ENCODE measurements at regions not wholly inside any gene's neighbourhood (a gene's known extent, or its start where the extent isn't known, plus 50 kb on each side); places are given as distances from the start of the nearest gene placed in this dataset.

DNA sequence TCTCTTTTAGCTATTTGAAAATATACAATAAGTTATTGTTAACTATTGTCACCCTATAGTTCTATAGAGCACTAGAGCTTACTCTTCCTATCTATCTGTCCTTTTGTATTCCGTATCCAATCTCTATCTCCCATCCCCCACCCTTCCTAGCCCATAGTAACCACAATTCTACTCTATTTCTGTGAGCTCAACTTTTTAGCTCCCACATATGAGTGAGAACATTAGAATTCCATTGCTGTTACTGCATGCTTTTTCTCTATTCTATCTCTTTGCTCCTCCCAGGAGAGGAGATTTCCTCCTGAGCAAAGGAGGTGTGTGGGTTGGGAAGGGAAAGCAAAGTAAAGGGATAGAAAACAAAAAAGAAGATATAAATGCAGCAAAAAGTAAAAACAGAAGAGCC, 105.6 kb upstream of the SLC4A7 start:
- no peak for FAIRE-seq

DNA sequence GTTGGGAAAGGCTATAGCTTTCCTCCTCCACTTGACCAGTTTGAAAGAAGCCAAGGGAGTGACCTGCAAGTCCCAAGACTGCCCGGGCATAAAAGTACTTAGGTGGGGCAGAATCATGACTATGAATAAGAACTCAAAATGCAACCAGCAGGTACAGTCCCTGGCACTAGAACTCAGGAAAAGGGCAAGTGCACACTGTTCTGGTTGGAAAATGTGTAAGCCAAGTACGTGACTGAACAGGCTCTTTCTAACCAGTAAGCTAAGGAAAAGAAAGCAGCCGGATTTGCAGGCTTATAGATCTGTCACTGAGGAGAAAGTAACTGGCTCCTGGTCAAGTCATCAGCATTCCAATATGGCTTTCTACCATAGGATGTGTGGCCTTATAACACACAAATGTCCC, 101.2 kb upstream of the SLC4A7 start:
- FAIRE-seq, result no peak

GRCh38 chr3:27584874-27585273, 100.7 kb upstream of the SLC4A7 start:
- no peak for FAIRE-seq

DNA sequence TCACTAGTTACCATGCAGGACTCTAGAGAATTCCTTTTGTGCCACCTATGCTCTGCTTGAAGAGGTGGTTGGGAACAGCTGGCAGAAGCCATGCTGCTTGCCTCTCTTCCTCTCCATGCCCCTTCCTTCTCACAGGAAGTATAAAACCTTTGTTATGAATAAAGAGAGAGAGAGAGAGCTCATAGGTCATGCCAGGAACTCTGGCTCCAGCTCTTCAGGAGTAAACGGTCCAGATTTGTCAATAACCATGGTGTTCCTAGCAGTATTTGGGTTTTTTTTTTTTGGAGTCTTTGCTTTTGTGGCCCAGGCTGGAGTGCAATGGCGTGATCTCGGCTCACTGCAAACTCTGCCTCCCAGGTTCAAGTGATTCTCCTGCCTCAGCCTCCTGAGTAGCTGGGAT, 97.7 kb upstream of the SLC4A7 start:
- FAIRE-seq, result no peak

GRCh38 chr3:27578032-27578431, 93.8 kb upstream of the SLC4A7 start:
- no peak for FAIRE-seq

DNA sequence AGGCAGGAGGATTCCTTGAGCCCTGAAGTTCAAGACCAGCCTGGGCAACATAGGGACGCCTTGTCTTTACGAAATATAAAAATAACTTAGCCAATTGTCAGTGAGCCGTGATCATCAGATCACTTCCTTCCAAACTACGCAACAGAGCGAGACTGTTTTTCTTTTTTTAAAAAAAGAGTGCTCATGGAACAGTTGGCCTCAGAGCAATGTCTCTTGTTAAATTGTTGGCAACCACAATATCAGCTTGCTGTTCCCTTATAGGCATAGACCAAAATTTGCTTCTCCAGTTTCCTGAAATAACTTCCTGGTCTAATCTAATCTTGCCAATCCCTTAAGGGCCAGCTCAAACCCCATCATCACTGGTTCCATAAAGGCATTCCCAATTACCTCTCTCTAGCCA, 93.3 kb upstream of the SLC4A7 start:
- no peak for FAIRE-seq

DNA sequence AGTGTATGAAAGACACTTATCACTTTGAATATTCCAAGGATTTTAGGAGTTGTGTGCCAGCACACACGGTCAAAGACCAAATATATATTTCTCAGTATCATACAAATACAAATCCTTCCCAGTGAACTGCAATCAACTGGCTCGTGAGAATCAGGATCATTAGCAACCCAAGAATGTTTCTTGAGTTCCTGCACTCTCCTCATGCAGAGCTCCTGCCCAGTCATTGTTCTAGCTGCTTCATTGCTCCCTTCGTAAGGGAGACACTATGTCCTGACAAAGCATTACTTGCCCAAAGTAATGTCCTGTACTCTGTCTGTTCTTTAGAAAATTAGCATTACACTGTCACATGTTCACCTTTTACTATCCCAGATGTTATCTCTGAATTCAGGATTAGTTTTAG, 92.0 kb upstream of the SLC4A7 start:
- no peak for FAIRE-seq

DNA sequence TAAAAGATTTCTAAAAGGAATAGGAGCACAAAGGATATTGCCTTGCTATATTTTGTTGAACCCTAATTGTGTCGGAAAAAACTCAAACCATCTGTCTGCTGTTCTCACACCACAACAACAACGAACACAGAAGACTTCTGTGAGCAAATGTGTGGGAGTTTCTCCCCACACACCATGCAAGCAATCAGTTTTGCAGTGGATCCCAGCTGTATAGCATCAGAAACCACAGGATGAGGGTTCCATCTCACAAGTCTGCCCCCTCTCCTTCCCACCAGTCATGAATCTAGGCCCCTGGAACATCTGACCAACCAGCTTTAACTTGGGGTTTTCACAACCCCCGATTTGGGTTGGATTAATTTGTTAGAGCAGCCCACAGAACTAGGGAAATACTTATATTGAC, 91.3 kb upstream of the SLC4A7 start:
- FAIRE-seq, result no peak

DNA sequence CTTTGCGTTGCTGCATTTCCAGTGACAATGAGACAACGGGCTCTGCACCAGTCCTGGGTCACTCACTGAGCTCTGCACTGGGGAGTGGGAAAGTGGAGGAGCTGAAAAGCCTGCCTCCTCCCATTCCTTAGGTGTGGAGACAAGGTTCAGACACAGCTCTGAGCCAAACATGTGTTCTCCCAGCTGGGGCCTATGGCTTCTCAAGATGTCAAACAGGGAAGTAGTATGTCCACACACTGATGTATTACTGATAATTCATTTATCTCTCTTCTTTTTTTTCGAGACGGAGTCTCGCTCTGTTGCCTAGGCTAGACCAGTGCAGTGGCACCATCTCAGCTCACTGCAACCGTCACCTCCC, 90.2 kb upstream of the SLC4A7 start:
- FAIRE-seq, result no peak

DNA sequence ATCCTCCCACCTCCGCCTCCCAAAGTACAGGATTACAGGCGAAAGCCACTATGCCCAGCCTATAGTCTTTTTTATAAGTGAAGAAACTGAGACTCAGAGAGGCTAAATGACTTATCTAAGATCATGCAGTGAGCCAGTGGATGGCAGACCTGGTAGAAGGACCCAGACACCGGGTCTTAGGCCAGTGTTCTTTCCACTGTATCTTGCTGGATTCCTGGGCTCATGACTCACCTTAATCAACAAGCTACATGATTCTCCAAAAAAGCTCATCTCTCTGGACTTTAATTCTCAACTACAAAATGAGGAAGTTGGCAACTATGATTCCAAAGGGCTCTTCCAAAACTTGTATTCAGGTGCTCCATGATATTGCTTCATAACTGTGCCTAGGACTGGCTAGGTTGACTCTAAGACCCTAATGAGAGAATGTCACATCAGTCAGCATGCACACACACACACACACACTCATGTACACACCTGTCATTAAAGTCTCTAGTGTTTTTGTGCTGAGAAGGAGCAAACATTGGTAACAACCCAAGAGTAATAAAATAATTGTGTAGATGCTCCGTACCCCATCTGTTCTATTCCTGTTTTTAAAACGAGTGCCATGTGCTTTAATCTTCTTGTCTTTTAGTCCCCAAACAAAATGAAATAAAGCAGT, 89.7 kb upstream of the SLC4A7 start:
- no peak for FAIRE-seq

DNA sequence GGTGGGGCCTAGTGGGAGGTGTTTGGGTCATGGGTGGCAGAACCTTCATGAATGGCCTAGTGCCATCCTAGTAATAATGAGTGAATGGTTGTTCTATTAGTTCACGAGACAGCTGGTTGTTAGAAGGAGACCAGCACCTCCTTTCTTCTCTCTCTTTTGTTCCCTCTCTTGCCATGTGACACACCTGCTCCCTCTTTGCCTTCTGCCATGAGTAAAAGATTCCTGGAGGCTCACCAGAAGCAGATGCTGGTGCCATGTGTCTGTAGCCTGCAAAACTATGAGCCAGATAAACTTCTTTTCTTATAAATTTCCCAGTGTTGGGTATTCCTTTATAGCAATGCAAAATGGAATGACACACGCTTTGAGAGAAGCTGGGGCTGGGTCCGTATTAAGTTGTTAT, 89.0 kb upstream of the SLC4A7 start:
- no peak for FAIRE-seq

DNA sequence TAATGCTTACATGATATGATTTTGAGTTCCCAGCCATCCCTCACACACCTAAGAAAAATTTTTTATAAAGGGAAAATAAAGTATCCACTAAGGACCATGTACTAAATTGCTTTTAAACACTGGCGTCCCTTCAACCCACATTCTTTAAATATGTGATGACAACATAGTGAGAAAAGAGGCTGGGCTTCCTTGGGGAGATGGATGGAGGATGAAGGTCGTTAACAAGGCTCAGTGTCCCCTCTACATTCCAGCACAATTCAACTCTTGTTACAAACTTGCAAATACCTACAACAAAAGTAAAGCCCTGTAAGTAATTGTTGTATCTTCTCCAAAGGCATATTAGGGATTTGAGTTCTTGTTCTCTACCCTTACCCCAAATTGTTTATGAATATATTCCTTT, 87.2 kb upstream of the SLC4A7 start:
- no peak for FAIRE-seq

DNA sequence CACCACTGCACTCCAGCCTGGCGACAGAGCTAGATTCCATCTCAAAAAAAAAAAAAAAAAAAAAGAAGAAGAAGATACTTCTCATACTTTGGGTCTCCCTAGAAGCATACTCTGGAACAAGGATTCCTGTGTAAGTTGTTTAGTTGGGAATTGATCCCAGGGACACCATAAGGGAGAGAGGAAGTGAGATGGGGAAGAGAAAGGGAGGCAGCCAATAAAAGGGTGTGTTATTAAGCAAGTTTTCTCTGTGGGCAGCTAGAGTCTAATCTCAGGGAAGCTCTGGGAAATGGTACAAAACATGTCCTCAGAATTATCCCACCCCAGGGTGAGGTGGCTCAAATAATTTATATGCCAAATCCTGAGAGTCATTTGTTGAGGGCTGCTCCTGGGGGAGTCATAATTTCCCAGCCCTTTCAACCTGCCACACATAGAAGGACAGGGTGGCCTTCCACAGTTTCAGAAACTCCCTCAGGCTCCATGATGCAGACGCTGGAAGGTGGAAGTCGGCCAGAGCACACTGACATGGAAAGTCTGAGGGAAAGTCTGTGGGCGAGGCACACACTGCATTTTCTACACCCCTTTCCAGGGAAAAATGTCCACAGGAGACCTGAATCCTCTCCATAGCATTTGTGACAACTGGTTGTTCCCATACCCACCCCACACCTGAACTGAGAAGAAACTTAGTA, 86.4 kb upstream of the SLC4A7 start:
- no peak for FAIRE-seq

DNA sequence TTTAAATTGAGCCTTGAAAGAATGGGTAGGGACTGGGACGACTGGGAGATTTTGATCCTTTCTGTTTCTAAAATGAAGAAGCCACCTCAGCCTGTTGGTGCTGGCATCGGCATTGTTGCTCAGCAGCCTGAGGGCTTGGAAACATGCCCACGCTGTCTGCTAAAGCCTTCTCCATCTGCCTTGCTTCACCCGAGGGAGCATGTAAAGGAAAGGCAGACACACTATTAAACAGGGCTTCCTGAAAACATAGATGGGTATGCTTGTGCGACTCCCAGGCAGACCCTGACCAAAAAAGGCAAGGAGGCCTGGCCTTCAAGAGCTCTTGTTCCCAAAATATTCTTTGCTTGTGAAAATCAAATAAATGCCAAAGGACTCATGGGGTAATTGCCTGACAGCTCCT, 84.2 kb upstream of the SLC4A7 start:
- FAIRE-seq, result no peak

DNA sequence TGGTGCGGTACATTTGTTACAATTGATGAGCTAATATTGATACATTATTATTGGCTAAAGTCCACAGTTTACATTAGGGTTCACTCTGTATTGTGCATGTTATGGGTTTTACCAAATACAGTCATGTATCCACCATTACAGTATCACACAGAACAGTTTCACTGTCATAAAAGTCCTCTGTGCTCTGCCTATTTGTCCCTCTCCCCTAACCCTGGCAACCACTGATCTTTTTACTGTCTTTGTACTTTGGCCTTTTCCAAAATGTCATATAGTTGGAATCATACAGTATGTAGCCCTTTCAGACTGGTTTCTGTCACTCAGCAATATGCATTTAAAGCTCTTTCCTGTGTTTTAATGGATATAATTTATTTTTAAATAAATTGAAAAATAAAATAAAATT, 83.1 kb upstream of the SLC4A7 start:
- peak; percentile 87 for FAIRE-seq

- no peak for FAIRE-seq
Measured at GRCh38 chr3:27565201-27565852, 81.1 kb upstream of the SLC4A7 start.

GRCh38 chr3:27561576-27561975, 77.4 kb upstream of the SLC4A7 start:
- no peak for FAIRE-seq

- peak; percentile 70 for FAIRE-seq
Measured at GRCh38 chr3:27560484-27561056, 76.4 kb upstream of the SLC4A7 start.

DNA sequence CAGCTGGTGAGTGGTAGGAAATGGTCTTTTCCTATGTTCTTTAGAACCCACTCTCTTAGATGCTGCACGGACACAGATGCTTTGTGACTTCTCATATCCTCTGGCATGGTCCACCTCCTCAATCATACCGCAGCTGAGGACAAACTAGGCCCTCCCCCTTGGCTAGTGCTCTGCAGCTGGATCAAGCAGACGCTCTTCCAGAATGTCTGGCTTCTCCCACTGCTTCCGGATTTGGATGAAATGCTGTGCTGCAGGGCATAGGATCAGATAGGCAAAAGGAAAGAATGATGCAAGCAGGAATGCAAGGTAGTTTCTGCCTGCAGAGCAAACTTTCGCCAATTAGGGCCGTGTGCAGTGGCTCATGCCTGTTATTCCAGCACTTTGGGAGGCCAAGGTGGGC, 75.7 kb upstream of the SLC4A7 start:
- FAIRE-seq, result no peak

DNA sequence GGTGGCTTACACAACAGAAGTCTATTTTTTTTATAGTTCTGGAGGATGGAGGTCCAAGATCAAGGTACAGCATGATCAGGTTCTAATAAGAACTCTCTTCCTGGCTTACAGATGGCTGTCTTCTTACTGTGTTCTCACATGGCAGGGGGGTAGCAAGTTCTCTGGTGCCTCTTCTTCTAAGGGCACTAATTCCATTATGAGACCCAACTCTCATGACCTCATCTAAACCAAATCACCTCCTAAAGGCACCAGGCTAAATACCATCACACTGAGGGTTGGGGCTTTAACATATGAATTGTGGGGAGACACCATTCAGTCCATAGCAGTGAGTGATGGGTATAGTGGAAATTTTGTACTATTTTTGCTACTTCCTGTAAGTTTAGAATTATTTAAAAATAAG, 75.2 kb upstream of the SLC4A7 start:
- FAIRE-seq, result no peak

DNA sequence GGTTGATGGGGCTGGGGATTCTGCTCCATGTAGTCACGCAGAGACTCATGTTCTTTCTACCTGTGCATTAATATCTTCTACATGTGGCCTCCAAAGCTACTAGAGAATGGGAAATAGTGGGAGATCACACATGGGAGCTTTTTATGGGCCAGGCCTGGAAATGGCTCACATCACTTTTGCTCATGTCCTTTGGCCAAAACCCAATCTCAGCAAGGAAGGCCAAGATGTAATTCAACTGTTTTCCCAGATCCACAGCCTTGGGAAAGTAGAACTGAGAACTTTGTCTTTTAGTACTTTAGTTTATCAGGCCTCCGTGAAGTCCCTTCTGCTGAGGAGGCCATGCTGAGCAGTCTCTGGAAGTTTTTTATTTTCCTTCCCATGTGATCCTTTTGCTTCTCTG, 73.2 kb upstream of the SLC4A7 start:
- no peak for FAIRE-seq

DNA sequence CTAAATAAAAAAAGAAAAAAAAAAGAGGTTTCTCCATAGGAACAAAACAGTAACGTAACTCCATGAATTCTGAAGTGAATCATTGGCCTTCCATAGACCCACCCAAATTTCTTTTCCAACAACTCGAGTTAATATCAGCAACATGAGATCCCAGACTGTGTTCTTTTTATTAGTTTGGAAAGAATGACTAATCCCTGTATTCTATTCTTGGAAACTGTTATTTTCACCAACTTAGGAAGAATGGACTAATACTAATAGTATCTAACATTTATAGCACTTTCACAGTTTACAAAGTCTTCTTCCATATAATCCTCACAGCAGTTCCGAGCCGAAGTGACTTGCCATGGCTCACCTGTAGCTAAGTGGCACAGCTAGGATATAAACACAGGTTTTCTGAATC, 72.7 kb upstream of the SLC4A7 start:
- FAIRE-seq, result no peak

DNA sequence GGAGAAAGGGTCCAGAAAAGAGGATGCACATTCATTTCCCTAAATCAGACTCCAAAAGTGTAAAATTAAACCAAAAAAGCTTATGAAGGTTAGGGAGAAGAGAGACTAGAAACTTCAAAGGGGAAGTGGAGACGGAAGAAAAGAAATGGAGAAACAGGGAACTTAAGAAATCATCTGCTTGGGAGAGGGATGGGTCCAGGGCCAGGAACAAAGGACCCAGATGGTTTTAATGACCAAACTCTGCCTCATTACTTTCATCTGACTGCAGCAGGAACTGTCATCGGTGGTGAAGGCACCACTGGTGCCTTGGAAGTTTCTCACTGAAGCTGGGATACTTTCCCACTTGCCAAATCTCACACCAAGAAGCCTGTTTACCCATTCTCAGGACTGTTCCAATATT, 70.5 kb upstream of the SLC4A7 start:
- no peak for FAIRE-seq

- no peak for FAIRE-seq
Measured at GRCh38 chr3:27553886-27554540, 69.8 kb upstream of the SLC4A7 start.
